GM12878 (cell line): ENCODE measurements at regions not wholly inside any gene's neighbourhood (a gene's known extent, or its start where the extent isn't known, plus 50 kb on each side); places are given as distances from the start of the nearest gene placed in this dataset.

ENCODE experiments used
- ATAC-seq: fragments of 200-7000 bp; cut with Tn5 transposase; 3 replicates; pipeline ENCODE4 v1.9.1; 2020; ENCODE audit warnings: mild to moderate bottlenecking, moderate library complexity
- BruUV-seq: library from RNA; stranded (reverse); fragments of 400-500 nt; replicated peaks from 2 replicates; lab custom pipeline; 2021; lab: Mats Ljungman, UMichigan
- CTCF ChIA-PET: fragments of 300-600 bp; sonication (Branson Sonifier 250); formaldehyde crosslinking; extraction: SDS; loops from one replicate; lab custom pipeline; 2021; ENCODE audit warnings: inconsistent platforms; lab: Yijun Ruan, JAX
- POLR2A ChIA-PET: fragments of 350-600 bp; formaldehyde crosslinking; extraction: SDS; loops from one replicate; lab custom pipeline; 2021; ENCODE audit warnings: inconsistent platforms; lab: Charles Lee
- RAD21 ChIA-PET: fragments of 300-600 bp; sonication (Branson Sonifier 250); formaldehyde crosslinking; loops from one replicate; lab custom pipeline; 2023; ENCODE audit warnings: antibody characterized with exemption; ENCODE audit not compliant: unreplicated experiment; lab: Charles Lee
- SMC1A ChIA-PET: fragments of 300-600 bp; sonication (Branson Sonifier 250); formaldehyde crosslinking; loops from one replicate; lab custom pipeline; 2023; ENCODE audit not compliant: unreplicated experiment, uncharacterized antibody; lab: Charles Lee
- DNase-seq: peaks from one replicate; pipeline ENCODE4 v3.0.0-alpha.2; 2011; ENCODE audit warnings: low read depth, low spot score
- FAIRE-seq: peaks from 3 replicates; lab custom pipeline; 2011; peaks lifted over from hg19 to GRCh38; lab: Jason Lieb, UNC
- H2AFZ ChIP-seq: 2 replicates; pipeline ENCODE4 v1.6.0; 2011; ENCODE audit warnings: low read depth, low read length, control low read depth; ENCODE audit not compliant: control insufficient read depth
- H3K27ac ChIP-seq: 2 replicates; pipeline ENCODE4 v1.5.1; 2011; ENCODE audit warnings: control low read depth; ENCODE audit not compliant: control insufficient read depth, insufficient read depth
- H3K27me3 ChIP-seq, 2 experiments: replicated peaks in 1 of 2; 2 replicates each; pipeline versions ENCODE4 v1.6.0 to v1.6.1; 2011; ENCODE audit warnings: low read length in 1 of 2; ENCODE audit not compliant: control insufficient read depth in 2 of 2, insufficient read depth in 2 of 2
- H3K36me3 ChIP-seq, 2 experiments: 2 replicates each; pipeline ENCODE4 v1.5.1; 2011; ENCODE audit warnings: low read length in 1 of 2; ENCODE audit not compliant: control insufficient read depth in 2 of 2, insufficient read depth in 2 of 2
- H3K4me1 ChIP-seq: 2 replicates; pipeline ENCODE4 v1.6.1; 2011; ENCODE audit warnings: mild to moderate bottlenecking, low read length, moderate library complexity, mixed read lengths; ENCODE audit not compliant: control insufficient read depth, insufficient read depth
- H3K4me2 ChIP-seq: 2 replicates; pipeline ENCODE4 v1.6.0; 2011; ENCODE audit warnings: control low read depth; ENCODE audit not compliant: control insufficient read depth, insufficient read depth
- H3K4me3 ChIP-seq: fragments of 200-600 bp; sonication (generic); 2 replicates; pipeline ENCODE4 v1.5.1; 2016
- H3K79me2 ChIP-seq: 2 replicates; pipeline ENCODE4 v1.6.0; 2011; ENCODE audit warnings: low read length; ENCODE audit not compliant: control insufficient read depth, insufficient read depth
- H3K9ac ChIP-seq: 2 replicates; pipeline ENCODE4 v1.8.0; 2011; ENCODE audit warnings: low read length, control low read depth, mixed read lengths; ENCODE audit not compliant: control insufficient read depth, insufficient read depth
- H3K9me3 ChIP-seq: replicated peaks from 3 replicates; pipeline ENCODE4 v1.5.1; 2011; ENCODE audit warnings: mild to moderate bottlenecking, low read length; ENCODE audit not compliant: control insufficient read depth, insufficient read depth
- H4K20me1 ChIP-seq: 2 replicates; pipeline ENCODE4 v1.6.0; 2011; ENCODE audit not compliant: control insufficient read depth, insufficient read depth
- BRCA1 ChIP-seq: IDR thresholded peaks from 2 replicates; pipeline ENCODE4 v1.6.1; 2011; ENCODE audit warnings: low read depth, low read length, improper control_type of control experiment
- CBFB ChIP-seq: IDR thresholded peaks from 2 replicates; pipeline ENCODE4 v1.6.1; 2016; ENCODE audit warnings: antibody characterized with exemption, low read depth
- CBX3 ChIP-seq: fragments of 200-600 bp; sonication (generic); IDR thresholded peaks from 2 replicates; pipeline ENCODE4 v1.6.1; 2016; ENCODE audit warnings: low read depth, borderline replicate concordance
- CHD2 ChIP-seq: IDR thresholded peaks from 2 replicates; pipeline ENCODE4 v1.6.1; 2011; ENCODE audit warnings: low read depth, low read length, improper control_type of control experiment, borderline replicate concordance
- DPF2 ChIP-seq: fragments of 450-650 bp; IDR thresholded peaks from 2 replicates; pipeline ENCODE4 v1.6.1; 2017; ENCODE audit warnings: mild to moderate bottlenecking
- HDAC6 ChIP-seq: fragments of 200-600 bp; sonication (generic); IDR thresholded peaks from one replicate; pipeline ENCODE4 v1.8.0; 2017; ENCODE audit warnings: antibody characterized with exemption; ENCODE audit not compliant: unreplicated experiment
- HDGF ChIP-seq: fragments of 450-650 bp; IDR thresholded peaks from 2 replicates; pipeline ENCODE4 v1.6.1; 2016; ENCODE audit warnings: antibody characterized with exemption
- KLF5 ChIP-seq: fragments of 450-650 bp; IDR thresholded peaks from 2 replicates; pipeline ENCODE4 v1.6.1; 2014; ENCODE audit warnings: mild to moderate bottlenecking; ENCODE audit not compliant: partially characterized antibody
- NFYB ChIP-seq: IDR thresholded peaks from 2 replicates; pipeline ENCODE4 v1.6.1; 2011; ENCODE audit warnings: low read depth, mild to moderate bottlenecking, low read length, improper control_type of control experiment, moderate library complexity; ENCODE audit not compliant: insufficient read depth
- SIN3A ChIP-seq: IDR thresholded peaks from 2 replicates; pipeline ENCODE4 v1.6.1; 2012; ENCODE audit warnings: low read depth, low read length, improper control_type of control experiment
- SMARCA5 ChIP-seq: fragments of 450-650 bp; IDR thresholded peaks from 2 replicates; pipeline ENCODE4 v1.6.1; 2017; ENCODE audit warnings: mild to moderate bottlenecking
- SP1 ChIP-seq: IDR thresholded peaks from one replicate; pipeline ENCODE4 v1.6.1; 2011; ENCODE audit warnings: low read depth, low read length
- SRF ChIP-seq, 2 experiments: IDR thresholded peaks; 2 replicates each; pipeline ENCODE4 v1.6.1; 2011; ENCODE audit warnings: low read depth in 2 of 2, low read length in 2 of 2, mild to moderate bottlenecking in 1 of 2, moderate library complexity in 1 of 2
- WGBS: methylation state at CpG from one replicate; pipeline ENCODE4 v1.1.6; 2016; ENCODE audit warnings: low lambda C conversion rate; ENCODE audit not compliant: insufficient replicate concordance, insufficient coverage; ENCODE audit errors: missing lambda C conversion rate; 5-methylcytosine and 5-hydroxymethylcytosine counted together
- in situ Hi-C: fragments of 300-500 bp; cut with MboI; formaldehyde crosslinking; loops from 9 replicates; pipeline ENCODE4 v1.14.3; 2018; ENCODE audit warnings: mixed read lengths
- intact Hi-C: fragments of 100-400 bp; cut with micrococcal nuclease; formaldehyde crosslinking; loops from one replicate; pipeline ENCODE4 v1.14.2; 2022; ENCODE audit not compliant: unreplicated experiment
- TF ChIP-seq, protein P1 (sequence below): fragments of 450-650 bp; IDR thresholded peaks from 2 replicates; pipeline ENCODE4 v1.6.1; 2017; ENCODE audit warnings: mild to moderate bottlenecking, moderate library complexity

GRCh38 chr21:18937337-18937736 is 533.8 kb upstream of the TMPRSS15 start:
- H3K36me3 ChIP-seq, result no peaks in the 10 kb centered on the region
- no peaks in the 10 kb centered on the region for H3K27me3 ChIP-seq
- ChIA-PET RAD21 (no interaction called here), POLR2A (no interaction called here), CTCF (no interaction called here), SMC1A (interaction anchor here (0.8 to 1.8 kb wide), 2 partner anchors 12 to 26 kb away, joined by 3 read pairs; no protein-coding TSS in a partner anchor)
- no peak overlapping the region for H3K27ac ChIP-seq
- no peak for FAIRE-seq
- no peak overlapping the region for H3K4me2 ChIP-seq
- no peak overlapping the region for H3K4me3 ChIP-seq
- in situ Hi-C loops (no loop called here), intact Hi-C loops (loop anchor here (10.0 kb wide), 1 partner anchor 63 kb away; no protein-coding TSS in a partner anchor)
- H4K20me1 ChIP-seq, result no peaks in the 10 kb centered on the region
- no peak for ATAC-seq
- no peaks in the 10 kb centered on the region for H3K9me3 ChIP-seq
- TF ChIP-seq BRCA1 (no peak), NFYB (no peak), SMARCA5 (no peak), CBFB (no peak)
- BruUV-seq, result no TSS peak
- H2AFZ ChIP-seq, result no peak overlapping the region
- WGBS, result 18% methylated on average over 7 of the region's 7 CpGs
- no peak overlapping the region for H3K9ac ChIP-seq
- H3K79me2 ChIP-seq, result no peaks in the 10 kb centered on the region
- no peak for DNase-seq
- no peaks in the 10 kb centered on the region for H3K4me1 ChIP-seq

GRCh38 chr21:18940791-18941190 is 537.2 kb upstream of the TMPRSS15 start:
- FAIRE-seq (no peak), DNase-seq (no peak), ATAC-seq (no peak)
- intact Hi-C loops, result no loop called here
- Histone ChIP-seq H3K4me2 (no peak overlapping the region), H2AFZ (no peak overlapping the region), H3K4me3 (no peak overlapping the region), H3K79me2 (no peaks in the 10 kb centered on the region), H3K27ac (no peak overlapping the region), H3K9me3 (no peaks in the 10 kb centered on the region), H3K9ac (no peak overlapping the region), H3K36me3 (no peaks in the 10 kb centered on the region), H3K27me3 (no peaks in the 10 kb centered on the region), H3K4me1 (no peaks in the 10 kb centered on the region), H4K20me1 (no peaks in the 10 kb centered on the region)
- TF ChIP-seq CBX3, result no peak
- no peak for TF ChIP-seq HDGF
- TF ChIP-seq SRF (IDR thresholded peaks at IDR 0.05; ENCODE audit: low read depth in 2 of 2, low read length in 2 of 2), result no peak
- no peak for TF ChIP-seq CHD2
- TF ChIP-seq, protein P1, sequence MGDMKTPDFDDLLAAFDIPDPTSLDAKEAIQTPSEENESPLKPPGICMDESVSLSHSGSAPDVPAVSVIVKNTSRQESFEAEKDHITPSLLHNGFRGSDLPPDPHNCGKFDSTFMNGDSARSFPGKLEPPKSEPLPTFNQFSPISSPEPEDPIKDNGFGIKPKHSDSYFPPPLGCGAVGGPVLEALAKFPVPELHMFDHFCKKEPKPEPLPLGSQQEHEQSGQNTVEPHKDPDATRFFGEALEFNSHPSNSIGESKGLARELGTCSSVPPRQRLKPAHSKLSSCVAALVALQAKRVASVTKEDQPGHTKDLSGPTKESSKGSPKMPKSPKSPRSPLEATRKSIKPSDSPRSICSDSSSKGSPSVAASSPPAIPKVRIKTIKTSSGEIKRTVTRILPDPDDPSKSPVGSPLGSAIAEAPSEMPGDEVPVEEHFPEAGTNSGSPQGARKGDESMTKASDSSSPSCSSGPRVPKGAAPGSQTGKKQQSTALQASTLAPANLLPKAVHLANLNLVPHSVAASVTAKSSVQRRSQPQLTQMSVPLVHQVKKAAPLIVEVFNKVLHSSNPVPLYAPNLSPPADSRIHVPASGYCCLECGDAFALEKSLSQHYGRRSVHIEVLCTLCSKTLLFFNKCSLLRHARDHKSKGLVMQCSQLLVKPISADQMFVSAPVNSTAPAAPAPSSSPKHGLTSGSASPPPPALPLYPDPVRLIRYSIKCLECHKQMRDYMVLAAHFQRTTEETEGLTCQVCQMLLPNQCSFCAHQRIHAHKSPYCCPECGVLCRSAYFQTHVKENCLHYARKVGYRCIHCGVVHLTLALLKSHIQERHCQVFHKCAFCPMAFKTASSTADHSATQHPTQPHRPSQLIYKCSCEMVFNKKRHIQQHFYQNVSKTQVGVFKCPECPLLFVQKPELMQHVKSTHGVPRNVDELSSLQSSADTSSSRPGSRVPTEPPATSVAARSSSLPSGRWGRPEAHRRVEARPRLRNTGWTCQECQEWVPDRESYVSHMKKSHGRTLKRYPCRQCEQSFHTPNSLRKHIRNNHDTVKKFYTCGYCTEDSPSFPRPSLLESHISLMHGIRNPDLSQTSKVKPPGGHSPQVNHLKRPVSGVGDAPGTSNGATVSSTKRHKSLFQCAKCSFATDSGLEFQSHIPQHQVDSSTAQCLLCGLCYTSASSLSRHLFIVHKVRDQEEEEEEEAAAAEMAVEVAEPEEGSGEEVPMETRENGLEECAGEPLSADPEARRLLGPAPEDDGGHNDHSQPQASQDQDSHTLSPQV, result no peak
- TF ChIP-seq KLF5, result no peak
- no peak for TF ChIP-seq HDAC6
- TF ChIP-seq SP1, result no peak
- no peak for TF ChIP-seq SIN3A
- no peak for TF ChIP-seq DPF2
- RAD21 ChIA-PET, result no interaction called here
- WGBS, result 0% methylated on average over 4 of the region's 4 CpGs
- POLR2A ChIA-PET, result no interaction called here
- BruUV-seq, result no TSS peak
- SMC1A ChIA-PET, result no interaction called here
- CTCF ChIA-PET, result no interaction called here
- in situ Hi-C loops, result no loop called here
